ENCODE measurements at regions not wholly inside any gene's neighbourhood (a gene's known extent, or its start where the extent isn't known, plus 50 kb on each side); places are given as distances from the start of the nearest gene placed in this dataset.

DNA sequence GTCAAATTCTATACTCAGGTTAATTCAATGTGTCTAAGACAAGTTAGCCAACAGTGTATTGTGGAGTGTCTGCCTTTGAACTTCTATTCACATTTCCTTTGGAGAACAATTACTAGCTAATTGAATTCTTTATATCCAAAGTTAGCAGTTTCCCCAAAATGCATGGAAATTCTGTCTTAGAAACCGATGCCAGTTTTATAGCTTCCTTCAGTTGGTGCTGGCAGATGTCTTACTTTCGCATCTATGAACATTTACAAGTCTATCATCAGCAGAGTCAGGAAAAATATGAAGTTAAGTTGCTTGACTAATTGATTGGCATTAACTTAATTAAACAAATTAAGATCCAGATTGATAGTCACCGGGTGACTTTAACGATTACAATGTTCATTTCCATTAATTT lies 527.6 kb upstream of the CDH18 start:
- TF ChIP-seq POLR2A (IDR thresholded peaks at IDR 0.05) (no peak), POLR2AphosphoS5 (IDR thresholded peaks at IDR 0.05) (no peak)
